CD14-positive monocyte (primary cell): ENCODE measurements at regions not wholly inside any gene's neighbourhood (a gene's known extent, or its start where the extent isn't known, plus 50 kb on each side); places are given as distances from the start of the nearest gene placed in this dataset.

Experiments
- DNase-seq, 3 donors: peaks; one replicate each; pipeline ENCODE4 v3.0.0-alpha.2; 2011 to 2022
- H2AFZ ChIP-seq: 2 replicates; pipeline ENCODE4 v1.6.0; 2012; ENCODE audit warnings: mild to moderate bottlenecking, low read depth, low read length, inconsistent platforms; ENCODE audit not compliant: insufficient read depth, poor library complexity, severe bottlenecking
- H3K27ac ChIP-seq, 2 donors: 1 replicate in 1 of 2; 2 replicates in 1 of 2; pipeline ENCODE4 v1.5.1; 2012 to 2013; ENCODE audit warnings: low read length in 2 of 2, control low read depth in 1 of 2, inconsistent platforms in 1 of 2, low read depth in 1 of 2, mild to moderate bottlenecking in 1 of 2
- H3K27me3 ChIP-seq, 2 donors: one replicate each; pipeline versions ENCODE4 v1.6.0 to v1.6.1; 2011 to 2013; ENCODE audit warnings: low read length in 2 of 2; ENCODE audit not compliant: control insufficient read depth in 2 of 2, insufficient read depth in 2 of 2
- H3K36me3 ChIP-seq, 2 donors: replicated peaks in 1 of 2; 1 replicate in 1 of 2; 2 replicates in 1 of 2; pipeline versions ENCODE4 v1.5.1 to v1.6.1; 2012 to 2013; ENCODE audit warnings: low read length in 2 of 2, control low read depth in 1 of 2, inconsistent platforms in 1 of 2, mild to moderate bottlenecking in 1 of 2; ENCODE audit not compliant: insufficient read depth in 2 of 2, control insufficient read depth in 1 of 2
- H3K4me1 ChIP-seq, 2 donors: 1 replicate in 1 of 2; 2 replicates in 1 of 2; pipeline versions ENCODE4 v1.5.1 to v1.6.1; 2012 to 2013; ENCODE audit warnings: low read length in 2 of 2, control low read depth in 1 of 2, inconsistent platforms in 1 of 2, mild to moderate bottlenecking in 1 of 2, moderate library complexity in 1 of 2; ENCODE audit not compliant: insufficient read depth in 2 of 2, control insufficient read depth in 1 of 2
- H3K4me2 ChIP-seq: replicated peaks from 2 replicates; pipeline ENCODE3; 2012; ENCODE audit warnings: low read length, moderate library complexity, mild to moderate bottlenecking; ENCODE audit not compliant: poor library complexity, severe bottlenecking; ENCODE audit errors: extremely low read depth
- H3K4me3 ChIP-seq, 3 experiments: fragments of 200-600 bp in 1 of 3; sonication (generic) in 1 of 3; replicated peaks in 1 of 3; 1 replicate in 2 of 3; 2 replicates in 1 of 3; pipeline ENCODE4 v1.5.1; 2011 to 2013; ENCODE audit warnings: low read length in 3 of 3, mild to moderate bottlenecking in 3 of 3, control low read depth in 2 of 3, low read depth in 2 of 3, inconsistent platforms in 1 of 3, moderate library complexity in 1 of 3
- H3K79me2 ChIP-seq: 2 replicates; pipeline ENCODE4 v1.6.0; 2012; ENCODE audit warnings: mild to moderate bottlenecking, control low read depth, inconsistent platforms, low read length, moderate library complexity; ENCODE audit not compliant: insufficient read depth
- H3K9ac ChIP-seq: 2 replicates; pipeline ENCODE4 v1.6.0; 2017; ENCODE audit warnings: low read length, mild to moderate bottlenecking; ENCODE audit not compliant: insufficient read depth, poor library complexity, severe bottlenecking
- H3K9me3 ChIP-seq, 2 donors: replicated peaks in 1 of 2; 1 replicate in 1 of 2; 2 replicates in 1 of 2; pipeline versions ENCODE4 v1.5.1 to v1.6.1; 2012 to 2013; ENCODE audit warnings: low read length in 2 of 2, control low read depth in 1 of 2; ENCODE audit not compliant: control insufficient read depth in 1 of 2, insufficient read depth in 1 of 2
- H4K20me1 ChIP-seq: 2 replicates; pipeline ENCODE4 v1.6.0; 2012; ENCODE audit warnings: mild to moderate bottlenecking, low read length, control low read depth, moderate library complexity; ENCODE audit not compliant: insufficient read depth
- H3K27ac Mint-ChIP-seq, 7 donors: one replicate each; pipeline ENCODE4 v1.8.0; 2020; ENCODE audit warnings: mild to moderate bottlenecking in 7 of 7, mixed read lengths in 7 of 7, moderate library complexity in 6 of 7, inconsistent platforms in 2 of 7
- H3K27me3 Mint-ChIP-seq, 3 donors: one replicate each; pipeline ENCODE4 v1.8.0; 2021 to 2022; ENCODE audit warnings: low read depth in 3 of 3, mild to moderate bottlenecking in 3 of 3, mixed read lengths in 3 of 3, moderate library complexity in 3 of 3, inconsistent platforms in 1 of 3
- H3K36me3 Mint-ChIP-seq, 2 donors: one replicate each; pipeline ENCODE4 v1.8.0; 2020; ENCODE audit warnings: mixed read lengths in 2 of 2, inconsistent platforms in 1 of 2, mild to moderate bottlenecking in 1 of 2
- H3K4me1 Mint-ChIP-seq: one replicate; pipeline ENCODE4 v1.8.0; 2020; ENCODE audit warnings: mild to moderate bottlenecking, mixed read lengths
- H3K4me3 Mint-ChIP-seq, 2 donors: one replicate each; pipeline ENCODE4 v1.8.0; 2020; ENCODE audit warnings: mild to moderate bottlenecking in 2 of 2, mixed read lengths in 2 of 2, moderate library complexity in 1 of 2
- H3K9me3 Mint-ChIP-seq, 7 donors: one replicate each; pipeline ENCODE4 v1.8.0; 2020 to 2022; ENCODE audit warnings: mixed read lengths in 7 of 7, mild to moderate bottlenecking in 6 of 7, moderate library complexity in 6 of 7, inconsistent platforms in 2 of 7
- CTCF ChIP-seq: fragments of 200-600 bp; IDR thresholded peaks from one replicate; pipeline ENCODE4 v1.8.0; 2022; ENCODE audit warnings: antibody characterized with exemption, mild to moderate bottlenecking
- WGBS: methylation state at CpG from one replicate; pipeline ENCODE4 v1.1.5; 2013; ENCODE audit warnings: missing lambda C conversion rate; ENCODE audit not compliant: insufficient coverage; 5-methylcytosine and 5-hydroxymethylcytosine counted together
- intact Hi-C, 2 donors: fragments of 100-400 bp; cut with micrococcal nuclease; formaldehyde crosslinking; loops; one replicate each; pipeline versions ENCODE4 v1.15.0 to v1.15.1; 2023

GRCh38 chr4:79613269-79613935 is 205.4 kb upstream of the GK2 start:
- no peak overlapping the region for H3K4me3 Mint-ChIP-seq
- Histone ChIP-seq H3K4me1 (no peaks in the 10 kb centered on the region), H3K4me3 (no peak overlapping the region), H3K9me3 (no peaks in the 10 kb centered on the region), H3K79me2 (no peaks in the 10 kb centered on the region), H3K27me3 (no peaks in the 10 kb centered on the region), H3K36me3 (no peaks in the 10 kb centered on the region), H2AFZ (no peak overlapping the region), H4K20me1 (no peaks in the 10 kb centered on the region), H3K27ac (no peak overlapping the region), H3K4me2 (no peak overlapping the region), H3K9ac (no peak overlapping the region)
- no peaks in the 10 kb centered on the region for H3K36me3 Mint-ChIP-seq
- WGBS = no CpG with 5 or more reads among the region's 3 CpGs
- intact Hi-C loops = no loop called here
- H3K4me1 Mint-ChIP-seq = no peaks in the 10 kb centered on the region
- TF ChIP-seq CTCF = no peak
- no peaks in the 10 kb centered on the region for H3K27me3 Mint-ChIP-seq
- no peak overlapping the region for H3K27ac Mint-ChIP-seq
- DNase-seq = no peak
- H3K9me3 Mint-ChIP-seq = peaks cover 0 to 3% (median 0%) of the 10 kb centered on the region in 7 donors

GRCh38 chr4:79611026-79611425 is 203.0 kb upstream of the GK2 start:
- H2AFZ ChIP-seq = no peak overlapping the region
- no peak overlapping the region for H3K4me2 ChIP-seq
- Mint-ChIP-seq H3K9me3 (peaks cover 0 to 3% (median 1%) of the 10 kb centered on the region in 7 donors), H3K4me3 (no peak overlapping the region), H3K36me3 (no peaks in the 10 kb centered on the region), H3K27me3 (peaks cover 0 to 1% (median 0%) of the 10 kb centered on the region in 3 donors), H3K27ac (no peak overlapping the region), H3K4me1 (no peaks in the 10 kb centered on the region)
- no peak overlapping the region for H3K27ac ChIP-seq
- H3K27me3 ChIP-seq = no peaks in the 10 kb centered on the region
- no peaks in the 10 kb centered on the region for H4K20me1 ChIP-seq
- intact Hi-C loops = no loop called here
- TF ChIP-seq CTCF = no peak
- H3K9ac ChIP-seq = no peak overlapping the region
- no peaks in the 10 kb centered on the region for H3K79me2 ChIP-seq
- 93% methylated on average over 4 of the region's 5 CpGs for WGBS
- H3K4me1 ChIP-seq = no peaks in the 10 kb centered on the region
- DNase-seq = no peak
- H3K36me3 ChIP-seq = no peaks in the 10 kb centered on the region
- H3K9me3 ChIP-seq = no peaks in the 10 kb centered on the region
- no peak overlapping the region for H3K4me3 ChIP-seq
